ENCODE measurements at regions not wholly inside any gene's neighbourhood (a gene's known extent, or its start where the extent isn't known, plus 50 kb on each side); places are given as distances from the start of the nearest gene placed in this dataset.

DNA sequence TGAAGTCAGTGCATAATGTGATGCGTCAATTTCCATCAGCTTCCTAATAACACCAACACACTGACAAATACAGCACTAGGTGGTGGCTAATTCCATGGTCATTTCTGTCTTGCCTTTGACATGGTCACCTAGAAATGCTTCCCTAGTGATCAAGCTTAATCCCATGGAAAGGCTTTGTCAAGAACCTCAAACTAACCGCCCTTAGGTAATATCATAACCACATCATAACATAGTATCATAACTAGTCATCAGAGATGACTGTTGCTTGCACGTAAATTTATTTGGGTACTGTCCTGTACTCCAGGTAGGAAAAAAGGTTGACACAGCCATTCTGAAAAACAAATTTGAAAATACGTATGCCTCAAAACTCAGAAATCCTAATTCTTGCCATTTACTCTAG, 471.8 kb downstream of the IRS1 start:
- 96% methylated on average over 4 of the region's 4 CpGs for WGBS, 2 donors
- DNase-seq (no peak), ATAC-seq (ENCODE audit: low FRiP score) (no peak)
- H3K9me3 ChIP-seq (ENCODE audit: control insufficient read depth, low read length): peaks cover 2% of the 10 kb centered on the region
- H3K4me1 ChIP-seq (ENCODE audit: control insufficient read depth in 1 of 2, insufficient read depth in 2 of 2, low read length in 2 of 2): no peaks in the 10 kb centered on the region
- intact Hi-C loops (cut with DNase I): no loop called here
- H3K4me3 ChIP-seq (ENCODE audit: low read length in 2 of 2): no peak overlapping the region
- no peak overlapping the region for H3K27ac ChIP-seq (ENCODE audit: low read depth in 1 of 2, low read length in 2 of 2)
- H3K27me3 ChIP-seq (ENCODE audit: control insufficient read depth in 1 of 2, insufficient read depth in 2 of 2, low read length in 1 of 2): no peaks in the 10 kb centered on the region
- H3K36me3 ChIP-seq (ENCODE audit: control insufficient read depth in 1 of 2, insufficient read depth in 2 of 2, low read length in 1 of 2): no peaks in the 10 kb centered on the region

DNA sequence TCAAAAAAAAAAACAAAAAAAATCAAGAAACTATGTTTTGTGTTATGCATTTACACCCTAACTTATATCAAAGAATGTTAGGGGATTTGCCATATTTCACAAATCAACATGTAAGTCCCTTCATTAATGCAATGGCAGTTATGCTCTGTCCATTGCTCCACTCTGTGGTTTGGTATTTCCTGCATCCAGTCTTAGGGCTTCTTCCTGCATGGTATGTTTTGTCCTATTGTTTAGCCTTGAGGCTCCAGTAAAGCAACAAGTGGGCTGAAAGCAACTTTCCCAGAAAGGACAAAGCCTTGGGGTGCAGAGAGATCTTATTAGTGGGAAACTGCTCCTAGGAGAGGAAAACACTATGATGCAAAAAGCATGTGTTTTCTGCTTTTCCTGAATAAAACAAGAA, 474.1 kb downstream of the IRS1 start:
- ATAC-seq (ENCODE audit: low FRiP score): no peak

GRCh38 chr2:226320076-226320948, 479.3 kb downstream of the IRS1 start:
- intact Hi-C loops (cut with DNase I): no loop called here
- H3K4me1 ChIP-seq (ENCODE audit: control insufficient read depth in 1 of 2, insufficient read depth in 2 of 2, low read length in 2 of 2): no peaks in the 10 kb centered on the region
- H3K4me3 ChIP-seq (ENCODE audit: low read length in 2 of 2): no peak overlapping the region
- ATAC-seq (ENCODE audit: low FRiP score) (no peak), DNase-seq (no peak)
- no peaks in the 10 kb centered on the region for H3K36me3 ChIP-seq (ENCODE audit: control insufficient read depth in 1 of 2, insufficient read depth in 2 of 2, low read length in 1 of 2)
- WGBS, 2 donors: 96 to 97% methylated on average over 6 of the region's 6 CpGs
- no peaks in the 10 kb centered on the region for H3K9me3 ChIP-seq (ENCODE audit: control insufficient read depth, low read length)
- H3K27ac ChIP-seq (ENCODE audit: low read depth in 1 of 2, low read length in 2 of 2): no peak overlapping the region
- no peaks in the 10 kb centered on the region for H3K27me3 ChIP-seq (ENCODE audit: control insufficient read depth in 1 of 2, insufficient read depth in 2 of 2, low read length in 1 of 2)

More for the DNA sequence above, 474.1 kb downstream of the IRS1 start:
- Histone ChIP-seq H3K9me3 (ENCODE audit: control insufficient read depth, low read length) (peaks cover 2% of the 10 kb centered on the region), H3K27me3 (ENCODE audit: control insufficient read depth in 1 of 2, insufficient read depth in 2 of 2, low read length in 1 of 2) (no peaks in the 10 kb centered on the region), H3K4me3 (ENCODE audit: low read length in 2 of 2) (no peak overlapping the region), H3K36me3 (ENCODE audit: control insufficient read depth in 1 of 2, insufficient read depth in 2 of 2, low read length in 1 of 2) (no peaks in the 10 kb centered on the region), H3K27ac (ENCODE audit: low read depth in 1 of 2, low read length in 2 of 2) (no peak overlapping the region), H3K4me1 (ENCODE audit: control insufficient read depth in 1 of 2, insufficient read depth in 2 of 2, low read length in 2 of 2) (no peaks in the 10 kb centered on the region)
- intact Hi-C loops (cut with DNase I): no loop called here
- no peak for DNase-seq

- H3K27me3 ChIP-seq (ENCODE audit: control insufficient read depth in 1 of 2, insufficient read depth in 2 of 2, low read length in 1 of 2): no peaks in the 10 kb centered on the region
- no peaks in the 10 kb centered on the region for H3K4me1 ChIP-seq (ENCODE audit: control insufficient read depth in 1 of 2, insufficient read depth in 2 of 2, low read length in 2 of 2)
- H3K36me3 ChIP-seq (ENCODE audit: control insufficient read depth in 1 of 2, insufficient read depth in 2 of 2, low read length in 1 of 2): no peaks in the 10 kb centered on the region
- no peak for ATAC-seq (ENCODE audit: low FRiP score)
- no peak for DNase-seq
- WGBS, 2 donors: 85 to 89% methylated on average over 2 of the region's 2 CpGs
- no peak overlapping the region for H3K27ac ChIP-seq (ENCODE audit: low read depth in 1 of 2, low read length in 2 of 2)
- H3K9me3 ChIP-seq (ENCODE audit: control insufficient read depth, low read length): no peaks in the 10 kb centered on the region
- no peak overlapping the region for H3K4me3 ChIP-seq (ENCODE audit: low read length in 2 of 2)
- intact Hi-C loops (cut with DNase I): no loop called here
Measured at GRCh38 chr2:226317970-226318369, 481.6 kb downstream of the IRS1 start.

DNA sequence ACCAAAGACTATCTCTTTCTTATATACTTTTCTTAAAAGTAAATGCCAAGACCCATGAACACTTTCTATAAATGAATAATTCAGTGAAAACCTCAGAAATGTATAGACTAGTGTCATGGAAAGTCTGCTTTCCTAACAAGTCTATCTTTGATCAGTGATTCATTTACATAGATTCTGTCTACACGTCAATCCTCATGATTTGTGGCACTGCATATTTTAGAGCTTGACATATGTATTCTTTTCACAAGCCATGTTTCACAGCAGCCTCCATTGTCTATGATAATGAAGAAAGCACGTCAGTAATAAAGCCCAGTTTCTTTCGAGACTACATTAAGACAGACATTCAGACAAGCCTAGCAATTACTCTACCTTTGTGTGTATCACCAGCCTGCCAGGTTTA, 486.6 kb downstream of the IRS1 start:
- Histone ChIP-seq H3K4me1 (ENCODE audit: control insufficient read depth in 1 of 2, insufficient read depth in 2 of 2, low read length in 2 of 2) (no peaks in the 10 kb centered on the region), H3K4me3 (ENCODE audit: low read length in 2 of 2) (no peak overlapping the region), H3K36me3 (ENCODE audit: control insufficient read depth in 1 of 2, insufficient read depth in 2 of 2, low read length in 1 of 2) (no peaks in the 10 kb centered on the region), H3K9me3 (ENCODE audit: control insufficient read depth, low read length) (no peaks in the 10 kb centered on the region), H3K27me3 (ENCODE audit: control insufficient read depth in 1 of 2, insufficient read depth in 2 of 2, low read length in 1 of 2) (no peaks in the 10 kb centered on the region), H3K27ac (ENCODE audit: low read depth in 1 of 2, low read length in 2 of 2) (no peak overlapping the region)
- ATAC-seq (ENCODE audit: low FRiP score) (no peak), DNase-seq (no peak)
- WGBS, 2 donors: 94 to 98% methylated on average over 3 of the region's 3 CpGs
- intact Hi-C loops (cut with DNase I): no loop called here

GRCh38 chr2:226312155-226312554, 487.5 kb downstream of the IRS1 start:
- Histone ChIP-seq H3K4me1 (ENCODE audit: control insufficient read depth in 1 of 2, insufficient read depth in 2 of 2, low read length in 2 of 2) (no peaks in the 10 kb centered on the region), H3K4me3 (ENCODE audit: low read length in 2 of 2) (no peak overlapping the region), H3K27ac (ENCODE audit: low read depth in 1 of 2, low read length in 2 of 2) (no peak overlapping the region), H3K36me3 (ENCODE audit: control insufficient read depth in 1 of 2, insufficient read depth in 2 of 2, low read length in 1 of 2) (no peaks in the 10 kb centered on the region), H3K9me3 (ENCODE audit: control insufficient read depth, low read length) (no peaks in the 10 kb centered on the region), H3K27me3 (ENCODE audit: control insufficient read depth in 1 of 2, insufficient read depth in 2 of 2, low read length in 1 of 2) (no peaks in the 10 kb centered on the region)
- WGBS, 2 donors: 90 to 92% methylated on average over 5 of the region's 5 CpGs
- DNase-seq: no peak
- intact Hi-C loops (cut with DNase I): no loop called here
- no peak for ATAC-seq (ENCODE audit: low FRiP score)

DNA sequence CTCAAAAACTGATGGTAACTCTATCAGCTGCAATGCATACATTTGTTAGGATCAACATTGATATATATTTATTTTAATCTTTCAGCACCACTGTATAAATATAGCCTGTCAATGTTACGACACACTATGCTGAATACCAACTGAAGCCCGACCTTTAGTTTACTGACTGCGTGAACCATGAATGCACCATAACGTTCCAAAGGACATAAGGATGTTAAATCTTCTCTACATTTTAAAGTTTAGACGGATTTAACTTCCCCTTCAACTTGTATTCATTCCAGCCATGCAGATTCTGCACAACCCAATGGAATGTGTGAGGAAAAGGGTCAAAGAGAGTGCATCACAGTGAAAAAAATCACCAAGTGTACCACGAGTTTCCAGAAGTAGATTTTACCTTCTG, 489.5 kb downstream of the IRS1 start:
- intact Hi-C loops (cut with DNase I): no loop called here
- Histone ChIP-seq H3K9me3 (ENCODE audit: control insufficient read depth, low read length) (no peaks in the 10 kb centered on the region), H3K27me3 (ENCODE audit: control insufficient read depth in 1 of 2, insufficient read depth in 2 of 2, low read length in 1 of 2) (no peaks in the 10 kb centered on the region), H3K4me3 (ENCODE audit: low read length in 2 of 2) (no peak overlapping the region), H3K4me1 (ENCODE audit: control insufficient read depth in 1 of 2, insufficient read depth in 2 of 2, low read length in 2 of 2) (no peaks in the 10 kb centered on the region), H3K36me3 (ENCODE audit: control insufficient read depth in 1 of 2, insufficient read depth in 2 of 2, low read length in 1 of 2) (no peaks in the 10 kb centered on the region), H3K27ac (ENCODE audit: low read depth in 1 of 2, low read length in 2 of 2) (no peak overlapping the region)
- no peak for DNase-seq
- 19 to 30% methylated on average over 6 of the region's 6 CpGs for WGBS, 2 donors
- no peak for ATAC-seq (ENCODE audit: low FRiP score)

DNA sequence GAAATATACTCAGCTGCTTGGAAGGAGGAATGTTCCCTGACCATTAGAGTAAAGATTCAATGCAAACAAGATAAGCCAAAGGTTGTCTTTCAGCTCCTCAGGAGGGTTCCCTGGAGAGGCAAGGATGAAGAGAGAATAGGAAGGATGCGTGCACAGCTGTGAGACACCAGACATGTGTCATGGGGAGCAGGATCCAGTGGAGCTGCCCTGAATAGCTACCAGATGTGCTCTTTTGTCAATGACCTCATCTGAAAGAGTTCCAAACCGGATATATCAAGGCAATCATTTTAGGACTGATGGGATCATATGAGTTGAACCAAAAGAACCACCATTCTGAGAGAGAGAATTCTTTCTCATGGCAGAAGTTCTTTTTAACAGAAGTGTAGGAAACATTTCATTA, 490.6 kb downstream of the IRS1 start:
- Histone ChIP-seq H3K36me3 (ENCODE audit: control insufficient read depth in 1 of 2, insufficient read depth in 2 of 2, low read length in 1 of 2) (no peaks in the 10 kb centered on the region), H3K27me3 (ENCODE audit: control insufficient read depth in 1 of 2, insufficient read depth in 2 of 2, low read length in 1 of 2) (no peaks in the 10 kb centered on the region), H3K4me3 (ENCODE audit: low read length in 2 of 2) (no peak overlapping the region), H3K27ac (ENCODE audit: low read depth in 1 of 2, low read length in 2 of 2) (no peak overlapping the region), H3K9me3 (ENCODE audit: control insufficient read depth, low read length) (no peaks in the 10 kb centered on the region), H3K4me1 (ENCODE audit: control insufficient read depth in 1 of 2, insufficient read depth in 2 of 2, low read length in 2 of 2) (no peaks in the 10 kb centered on the region)
- DNase-seq: no peak
- intact Hi-C loops (cut with DNase I): no loop called here
- 70 to 85% methylated on average over 2 of the region's 2 CpGs for WGBS, 2 donors
- ATAC-seq (ENCODE audit: low FRiP score): no peak

GRCh38 chr2:226308323-226308680, 491.3 kb downstream of the IRS1 start:
- no peak overlapping the region for H3K27ac ChIP-seq (ENCODE audit: low read depth in 1 of 2, low read length in 2 of 2)
- no peaks in the 10 kb centered on the region for H3K9me3 ChIP-seq (ENCODE audit: control insufficient read depth, low read length)
- no peaks in the 10 kb centered on the region for H3K27me3 ChIP-seq (ENCODE audit: control insufficient read depth in 1 of 2, insufficient read depth in 2 of 2, low read length in 1 of 2)
- H3K36me3 ChIP-seq (ENCODE audit: control insufficient read depth in 1 of 2, insufficient read depth in 2 of 2, low read length in 1 of 2): no peaks in the 10 kb centered on the region
- DNase-seq (no peak), ATAC-seq (ENCODE audit: low FRiP score) (no peak)
- intact Hi-C loops (cut with DNase I): no loop called here
- no peak overlapping the region for H3K4me3 ChIP-seq (ENCODE audit: low read length in 2 of 2)
- 86 to 87% methylated on average over 2 of the region's 2 CpGs for WGBS, 2 donors
- H3K4me1 ChIP-seq (ENCODE audit: control insufficient read depth in 1 of 2, insufficient read depth in 2 of 2, low read length in 2 of 2): no peaks in the 10 kb centered on the region
